HepG2 (cell line): ENCODE measurements at regions not wholly inside any gene's neighbourhood (a gene's known extent, or its start where the extent isn't known, plus 50 kb on each side); places are given as distances from the start of the nearest gene placed in this dataset.

Source experiments
- ATAC-seq: fragments of 200-7000 bp; cut with Tn5 transposase; 3 replicates; pipeline ENCODE4 v1.9.1; 2020; ENCODE audit warnings: mild to moderate bottlenecking, moderate library complexity
- BruUV-seq: library from RNA; stranded (reverse); fragments of 400-500 nt; replicated peaks from 2 replicates; lab custom pipeline; 2021; lab: Mats Ljungman, UMichigan
- CTCF ChIA-PET: fragments of 300-600 bp; formaldehyde crosslinking; extraction: SDS; loops from one replicate; lab custom pipeline; 2021; ENCODE audit warnings: low total read pairs, inconsistent platforms, low intra/inter-chr PET ratio; lab: Yijun Ruan, JAX
- POLR2A ChIA-PET: fragments of 350-600 bp; sonication (Branson Sonifier 250); formaldehyde crosslinking; loops from one replicate; lab custom pipeline; 2020; ENCODE audit warnings: antibody characterized with exemption, inconsistent platforms; lab: Yijun Ruan, JAX
- DNase-seq: peaks from one replicate; pipeline ENCODE4 v3.0.0-alpha.2; 2015; ENCODE audit warnings: low spot score
- FAIRE-seq: peaks from 3 replicates; lab custom pipeline; 2011; peaks lifted over from hg19 to GRCh38; lab: Jason Lieb, UNC
- H2AFZ ChIP-seq: one replicate; pipeline ENCODE4 v1.6.1; 2011; ENCODE audit warnings: low read length, inconsistent platforms
- H3K27ac ChIP-seq: fragments of 300-600 bp; 3 replicates; pipeline ENCODE4 v1.8.0; 2011; ENCODE audit warnings: mixed run types, mild to moderate bottlenecking, mixed read lengths, low read length, inconsistent platforms; ENCODE audit not compliant: insufficient read depth; ENCODE audit errors: extremely low read length
- H3K27me3 ChIP-seq, 2 experiments: fragments of 200-600 bp in 1 of 2; 2 replicates in 1 of 2; 3 replicates in 1 of 2; pipeline versions ENCODE4 v1.6.0 to v1.8.0; 2011; ENCODE audit warnings: low read length in 2 of 2, mild to moderate bottlenecking in 2 of 2, moderate library complexity in 2 of 2, inconsistent platforms in 1 of 2; ENCODE audit not compliant: insufficient read depth in 2 of 2, control insufficient read depth in 1 of 2
- H3K36me3 ChIP-seq, 2 experiments: fragments of 200-600 bp in 1 of 2; replicated peaks in 1 of 2; 2 replicates in 1 of 2; 3 replicates in 1 of 2; pipeline versions ENCODE4 v1.5.1 to v1.8.0; 2011; ENCODE audit warnings: low read length in 2 of 2, inconsistent platforms in 1 of 2; ENCODE audit not compliant: insufficient read depth in 2 of 2, control insufficient read depth in 1 of 2
- H3K4me1 ChIP-seq: 2 replicates; pipeline ENCODE4 v1.5.1; 2012; ENCODE audit warnings: low read length, inconsistent platforms; ENCODE audit not compliant: insufficient read depth
- H3K4me2 ChIP-seq: 2 replicates; pipeline ENCODE4 v1.6.0; 2011; ENCODE audit warnings: low read depth, low read length, inconsistent platforms
- H3K4me3 ChIP-seq, 3 experiments: fragments of 200-600 bp in 1 of 3; sonication (generic), shearing (Covaris generic) in 1 of 3; replicated peaks in 1 of 3; 2 replicates each; pipeline ENCODE4 v1.5.1; 2011 to 2016; ENCODE audit warnings: low read length in 3 of 3, inconsistent platforms in 2 of 3, low read depth in 2 of 3, mild to moderate bottlenecking in 2 of 3, control low read depth in 1 of 3, mixed read lengths in 1 of 3; ENCODE audit not compliant: insufficient read depth in 1 of 3
- H3K79me2 ChIP-seq: one replicate; pipeline ENCODE4 v1.6.1; 2011; ENCODE audit warnings: low read length, inconsistent platforms; ENCODE audit not compliant: insufficient read depth
- H3K9ac ChIP-seq: 2 replicates; pipeline ENCODE4 v1.6.0; 2011; ENCODE audit warnings: mild to moderate bottlenecking, low read depth, low read length, inconsistent platforms; ENCODE audit not compliant: insufficient read depth
- H3K9me3 ChIP-seq: 2 replicates; pipeline ENCODE4 v1.5.1; 2012; ENCODE audit warnings: mild to moderate bottlenecking, low read length
- H4K20me1 ChIP-seq: 2 replicates; pipeline ENCODE4 v1.6.0; 2011; ENCODE audit warnings: inconsistent platforms, mild to moderate bottlenecking, low read length, moderate library complexity; ENCODE audit not compliant: insufficient read depth
- FIP1L1 ChIP-seq: fragments of 200-400 bp; formaldehyde crosslinking; IDR thresholded peaks from 2 replicates; pipeline ENCODE4 v1.6.1; 2018; ENCODE audit warnings: low read depth, mild to moderate bottlenecking, low read length, moderate library complexity, borderline replicate concordance; ENCODE audit not compliant: insufficient read depth
- GLI4 ChIP-seq: sonication (generic); formaldehyde crosslinking; IDR thresholded peaks from 2 replicates; pipeline ENCODE4 v1.5.1; 2020; ENCODE audit warnings: missing genetic modification reagents, mild to moderate bottlenecking, moderate library complexity, borderline replicate concordance
- MEIS1 ChIP-seq: sonication (generic); formaldehyde crosslinking; IDR thresholded peaks from 2 replicates; pipeline ENCODE4 v1.9.0; 2021; ENCODE audit warnings: mild to moderate bottlenecking, missing genetic modification reagents, moderate library complexity, borderline replicate concordance
- MTF1 ChIP-seq: sonication (generic); formaldehyde crosslinking; IDR thresholded peaks from 2 replicates; pipeline ENCODE4 v1.5.0; 2020; ENCODE audit warnings: missing genetic modification reagents
- NFYB ChIP-seq: sonication (generic); formaldehyde crosslinking; IDR thresholded peaks from 2 replicates; pipeline ENCODE4 v1.4.0; 2020; ENCODE audit warnings: missing genetic modification reagents
- POLR2AphosphoS5 ChIP-seq: IDR thresholded peaks from 2 replicates; pipeline ENCODE4 v1.6.1; 2012; ENCODE audit warnings: low read depth, low read length
- REPIN1 ChIP-seq: sonication (generic); formaldehyde crosslinking; IDR thresholded peaks from 2 replicates; pipeline ENCODE4 v1.8.0; 2022; ENCODE audit warnings: missing genetic modification reagents, low read depth, mild to moderate bottlenecking, borderline replicate concordance
- ZNF10 ChIP-seq: sonication (generic); formaldehyde crosslinking; IDR thresholded peaks from 2 replicates; pipeline ENCODE4 v1.4.0; 2020; ENCODE audit warnings: mild to moderate bottlenecking, low read depth, missing genetic modification reagents, borderline replicate concordance
- ZNF431 ChIP-seq: sonication (generic); formaldehyde crosslinking; IDR thresholded peaks from 2 replicates; pipeline ENCODE4 v1.9.0; 2022; ENCODE audit warnings: missing genetic modification reagents, low read depth, mild to moderate bottlenecking, borderline replicate concordance
- ZNF468 ChIP-seq: sonication (generic); formaldehyde crosslinking; IDR thresholded peaks from 2 replicates; pipeline ENCODE4 v1.8.0; 2022; ENCODE audit warnings: mild to moderate bottlenecking, moderate library complexity, missing genetic modification reagents
- in situ Hi-C: cut with HindIII; loops from 2 replicates; pipeline ENCODE4 v1.10.0; 2017; ENCODE audit warnings: low pct_unique_long_range_greater_than_20kb; ENCODE audit not compliant: extremely low pct_ligation_motif_present
- intact Hi-C: fragments of 100-400 bp; cut with micrococcal nuclease; formaldehyde crosslinking; loops from one replicate; pipeline ENCODE4 v1.10.0; 2022; ENCODE audit not compliant: unreplicated experiment

DNA sequence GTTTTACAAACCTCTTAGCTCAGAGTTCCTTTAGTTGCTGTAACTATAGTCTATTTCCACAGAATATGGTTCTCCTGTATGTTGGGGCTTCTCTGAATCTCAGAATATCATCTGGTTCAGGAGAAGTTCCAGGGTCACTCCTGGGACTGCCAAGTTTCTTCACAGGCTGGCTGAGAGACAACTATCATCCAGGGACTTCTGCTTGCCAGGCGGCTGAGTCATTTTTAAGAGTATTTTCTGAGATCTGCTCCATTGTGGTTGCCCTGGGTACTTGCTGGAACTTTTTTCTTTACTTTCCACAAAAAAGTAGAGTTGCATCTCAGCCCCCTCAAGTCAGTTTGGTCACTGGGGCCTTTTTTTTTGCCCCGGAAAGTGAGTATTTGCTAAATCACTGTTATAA, 566.5 kb downstream of the LRRC70 start (continued):
- no peak for TF ChIP-seq ZNF10 (CRISPR knock-in tag)
- TF ChIP-seq, all 625 proteins: peak for 0

- intact Hi-C loops, result no loop called here
- CTCF ChIA-PET, result no interaction called here
- no peaks in the 10 kb centered on the region for H3K9me3 ChIP-seq
- no peak overlapping the region for H2AFZ ChIP-seq
- no peaks in the 10 kb centered on the region for H3K27me3 ChIP-seq
- no peaks in the 10 kb centered on the region for H3K36me3 ChIP-seq
- H3K79me2 ChIP-seq, result no peaks in the 10 kb centered on the region
- no peak overlapping the region for H3K27ac ChIP-seq
- TF ChIP-seq MEIS1 (no peak), MTF1 (CRISPR knock-in tag) (no peak), GLI4 (no peak), ZNF431 (CRISPR knock-in tag) (no peak), POLR2AphosphoS5 (no peak), NFYB (CRISPR knock-in tag) (no peak), FIP1L1 (no peak), ZNF468 (CRISPR knock-in tag) (no peak), REPIN1 (CRISPR knock-in tag) (no peak)
- H3K4me3 ChIP-seq, result no peak overlapping the region
- H3K4me1 ChIP-seq, result no peaks in the 10 kb centered on the region
- BruUV-seq, result no TSS peak
- no peaks in the 10 kb centered on the region for H4K20me1 ChIP-seq
- no peak overlapping the region for H3K9ac ChIP-seq
- POLR2A ChIA-PET, result no interaction called here
- H3K4me2 ChIP-seq, result no peak overlapping the region
- in situ Hi-C loops, result no loop called here
- no peak for ATAC-seq
- DNase-seq, result no peak
- no peak for FAIRE-seq
Observed at GRCh38 chr5:63141591-63141990, 563.0 kb downstream of the LRRC70 start.
